GM18519 (cell line): ENCODE measurements at regions not wholly inside any gene's neighbourhood (a gene's known extent, or its start where the extent isn't known, plus 50 kb on each side); places are given as distances from the start of the nearest gene placed in this dataset.
A peak's percentile ranks its signal among the peaks of the same experiment; 100 is the strongest.
"Not testable (repeated sequence)": the region's sequence is repeated elsewhere in the genome, so short reads cannot be mapped to it uniquely, and the experiment has no call there.

Experiments
- ATAC-seq: cut with Tn5 transposase; IDR thresholded peaks from one replicate; pipeline ENCODE4 v1.9.1; 2021; ENCODE audit warnings: mild to moderate bottlenecking, moderate library complexity; ENCODE audit not compliant: unreplicated experiment, low FRiP score

DNA sequence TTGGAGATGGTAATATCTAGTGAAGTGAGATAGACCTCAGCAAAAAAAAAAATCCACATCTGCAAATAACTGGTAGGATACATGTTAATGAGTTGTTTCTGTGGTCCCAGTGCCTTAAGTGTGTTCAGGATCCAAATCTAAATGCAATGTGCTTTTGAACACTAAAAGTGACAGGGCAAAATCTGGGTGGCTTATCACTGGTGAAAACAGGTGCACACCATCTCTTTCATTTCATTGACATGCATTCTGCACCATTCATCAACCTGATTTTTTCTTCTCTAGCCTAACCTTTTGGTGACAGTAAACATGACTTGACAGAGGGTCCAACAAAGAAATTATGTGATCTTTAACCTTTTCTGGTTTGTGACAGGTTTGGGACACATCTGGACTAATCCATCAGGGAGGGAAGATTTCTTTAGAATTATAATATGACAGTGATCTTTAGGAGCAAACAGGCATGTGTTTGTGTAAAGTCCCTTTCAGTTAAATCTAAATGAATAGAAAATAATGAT lies 201.6 kb upstream of the NEGR1 start:
- ATAC-seq, result no peak

DNA sequence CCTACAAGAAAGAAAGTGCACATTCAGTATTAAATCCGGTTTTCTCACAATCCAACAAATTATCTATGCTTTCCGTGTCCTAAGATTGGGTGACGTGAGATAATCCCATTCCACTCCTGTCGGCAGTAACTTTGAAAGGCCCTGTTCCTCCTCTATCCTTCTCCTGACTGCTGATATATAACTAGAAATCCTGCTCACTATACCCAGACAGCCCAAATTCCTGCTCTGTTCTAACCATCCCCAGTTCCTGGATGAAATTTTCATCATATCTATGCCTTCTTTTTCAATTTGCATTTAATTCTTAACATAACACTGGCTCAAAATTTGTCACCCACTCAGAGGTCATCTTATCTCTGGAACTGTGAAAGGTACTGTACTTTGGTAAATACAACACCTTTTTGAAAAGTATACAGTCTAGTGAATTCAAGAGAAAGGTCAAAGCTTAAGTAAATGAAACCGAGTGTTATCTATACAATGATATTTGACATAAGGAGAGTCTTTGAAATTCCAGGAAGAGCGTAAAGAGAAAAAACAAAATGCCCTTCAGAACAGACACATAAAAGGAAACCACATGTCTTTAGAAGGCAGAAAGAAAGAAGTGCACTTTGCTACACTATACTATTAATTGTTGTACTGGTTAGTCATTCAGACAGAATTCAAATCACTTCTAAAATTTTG lies 200.5 kb upstream of the NEGR1 start:
- no peak for ATAC-seq

DNA sequence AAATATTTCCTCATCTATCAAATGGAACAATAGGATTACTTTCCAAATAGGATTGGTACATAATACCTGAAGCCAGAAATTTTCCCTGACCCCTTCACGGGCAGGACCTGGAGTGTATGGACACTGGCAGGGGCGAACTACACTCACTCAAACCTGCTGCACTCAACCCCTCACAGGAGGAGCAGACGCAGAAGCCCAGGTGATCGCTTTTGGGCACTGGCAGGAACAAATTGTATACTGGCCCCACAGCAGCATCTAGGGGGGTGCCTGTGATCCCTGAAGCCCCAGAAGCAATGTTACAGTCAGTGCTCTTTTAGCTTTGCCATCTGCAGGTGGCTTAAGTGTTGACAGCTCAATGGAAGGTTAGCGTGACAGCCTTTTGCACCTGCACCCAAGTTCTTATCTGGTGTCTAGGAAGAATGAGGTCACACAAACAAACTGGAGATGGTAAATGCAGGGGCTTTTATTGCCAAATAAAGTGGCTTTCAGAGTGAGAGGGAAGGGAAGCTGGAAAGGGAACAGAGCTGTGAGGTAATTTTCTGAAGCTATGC lies 199.2 kb upstream of the NEGR1 start:
- no peak for ATAC-seq

DNA sequence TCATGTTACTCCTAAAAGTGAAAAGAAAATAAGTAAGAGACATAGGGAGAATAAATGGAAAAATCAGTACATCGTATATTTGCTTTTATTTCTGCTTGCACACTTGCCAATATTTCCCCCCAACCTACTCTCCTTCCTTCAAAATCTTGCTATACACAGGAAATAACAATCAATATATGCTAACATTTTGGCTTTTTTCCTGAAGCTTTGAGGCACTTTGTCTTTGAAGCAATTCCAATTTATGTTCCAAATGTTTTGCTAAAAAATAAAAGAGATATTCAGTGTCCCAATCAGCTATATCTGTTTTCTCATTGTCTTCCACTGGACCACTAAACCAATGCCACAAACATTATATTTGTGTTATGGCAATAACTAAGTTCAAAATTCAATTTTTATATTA lies 184.0 kb upstream of the NEGR1 start:
- no peak for ATAC-seq

DNA sequence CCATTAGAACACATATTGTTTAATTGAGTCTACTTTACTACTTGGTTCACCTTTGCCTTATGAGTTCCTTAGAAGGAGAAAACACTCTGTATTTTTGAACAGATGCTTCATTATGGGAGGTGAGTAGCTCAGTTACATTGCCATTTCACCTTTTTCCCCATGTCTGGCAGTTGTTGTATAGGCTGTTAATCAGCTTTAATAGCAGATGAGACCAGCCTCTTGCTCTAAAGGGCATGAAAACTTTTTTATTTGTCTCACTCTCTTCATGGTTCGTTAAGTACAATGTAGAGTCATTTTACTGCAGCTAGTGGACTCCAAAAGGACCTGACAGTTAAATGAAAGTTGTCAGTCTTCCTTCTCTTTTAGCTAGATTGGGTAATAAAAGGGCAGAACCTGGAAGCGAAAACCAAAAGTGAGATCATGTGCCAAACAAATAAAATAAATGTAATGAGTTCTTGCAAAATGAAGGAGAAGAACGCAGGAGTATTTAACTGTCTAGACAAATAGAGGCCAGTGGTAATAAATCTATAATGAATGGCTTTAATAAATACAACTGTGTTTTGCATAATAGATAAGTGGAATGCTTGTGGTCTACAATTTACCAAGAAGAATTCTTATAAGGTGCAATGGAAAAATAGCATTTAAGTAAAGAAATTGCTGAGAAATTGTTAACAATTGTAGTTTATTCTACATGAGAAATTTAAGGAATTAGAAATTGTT lies 180.0 kb upstream of the NEGR1 start:
- ATAC-seq, result no peak

DNA sequence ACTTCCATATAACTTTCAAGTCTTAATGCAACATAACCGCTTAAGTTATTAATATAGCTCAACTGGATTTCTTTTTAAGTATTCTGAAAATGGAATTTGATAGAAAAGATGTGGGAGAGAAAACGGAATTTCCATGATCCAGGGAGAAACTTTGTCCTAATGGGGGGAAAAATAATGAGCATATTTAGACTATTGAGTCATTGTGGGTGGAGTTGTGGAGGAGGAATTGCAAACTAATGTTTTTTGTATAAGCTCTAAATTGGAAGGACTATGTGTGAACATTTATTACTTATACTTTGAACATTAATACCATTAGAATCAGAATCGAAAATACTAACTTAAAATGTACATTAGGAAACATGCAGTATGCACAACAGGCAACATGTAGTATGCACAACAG lies 159.9 kb upstream of the NEGR1 start:
- no peak for ATAC-seq

DNA sequence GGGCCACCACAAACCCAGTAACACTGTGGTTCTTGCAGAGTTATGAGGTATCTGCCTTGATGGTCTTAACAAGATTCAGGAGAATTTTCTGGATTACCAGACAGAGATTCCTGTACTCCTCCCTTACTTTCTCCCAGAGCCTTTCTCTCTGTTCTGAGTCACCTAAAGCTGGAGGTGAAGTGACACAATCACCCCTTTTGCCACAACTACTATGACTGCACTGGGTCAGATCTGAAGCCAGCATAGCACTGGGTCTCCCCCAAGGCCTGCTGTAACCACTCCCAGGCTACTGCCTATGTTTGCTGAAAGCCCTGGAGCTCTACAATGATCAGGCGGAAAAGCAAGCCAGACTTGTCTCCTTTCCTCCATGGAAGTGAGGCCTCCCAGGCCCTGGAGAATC lies 156.7 kb upstream of the NEGR1 start:
- ATAC-seq, result no peak

DNA sequence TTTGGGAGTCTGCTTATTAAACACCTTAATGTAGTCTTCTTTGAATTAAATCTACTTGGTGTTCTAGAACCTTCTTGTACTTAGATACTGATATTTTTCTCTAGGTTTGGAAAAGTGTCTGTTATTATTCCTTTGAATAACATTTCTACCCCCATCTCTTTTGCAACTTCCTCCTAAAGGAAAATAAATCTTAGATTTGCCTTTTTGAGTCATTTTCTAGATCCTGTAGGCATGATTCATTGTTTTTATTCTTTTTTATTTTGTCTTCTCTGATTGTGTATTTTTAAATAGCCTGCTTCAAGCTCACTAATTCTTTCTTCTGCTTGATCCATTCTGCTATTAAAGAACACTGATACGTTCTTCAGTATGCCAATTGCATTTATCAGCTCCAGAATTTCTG lies 155.9 kb upstream of the NEGR1 start:
- ATAC-seq, result no peak

DNA sequence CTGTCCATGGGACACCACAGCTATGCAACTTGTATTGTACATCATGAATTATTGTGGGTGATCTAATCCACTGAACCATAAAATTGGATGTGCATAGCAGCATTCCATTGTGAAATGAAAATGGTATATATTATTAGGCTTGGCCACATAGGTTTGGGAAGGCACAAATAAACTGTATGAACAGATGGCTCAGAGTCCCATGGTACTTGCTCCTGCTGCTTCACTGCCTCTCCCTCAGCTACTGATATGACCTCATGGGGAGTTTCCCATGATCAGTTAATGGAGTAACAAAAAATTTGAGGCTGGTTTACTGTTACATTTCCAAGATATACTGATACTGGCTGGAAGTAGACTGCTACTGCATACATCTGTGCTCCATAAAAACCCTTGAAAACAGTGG lies 152.7 kb upstream of the NEGR1 start:
- ATAC-seq, result peak; percentile 53

DNA sequence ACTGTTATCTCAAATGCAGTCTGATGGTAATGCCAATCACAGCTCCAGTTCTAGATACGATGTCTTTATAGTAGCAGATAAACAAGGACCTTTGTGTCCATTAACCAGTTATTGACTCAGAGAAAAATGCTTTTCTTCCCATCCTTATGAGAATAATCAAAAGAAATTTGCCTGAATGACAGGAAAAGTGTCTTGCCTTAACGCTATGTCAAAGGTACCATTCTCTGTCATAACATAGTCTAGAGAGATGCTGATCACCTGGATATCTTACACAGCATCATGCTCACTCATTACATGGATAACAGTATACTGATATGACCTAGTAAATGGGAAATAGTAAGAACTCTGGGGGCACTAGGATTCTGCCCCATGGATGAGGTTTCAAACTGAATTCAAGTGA lies 151.7 kb upstream of the NEGR1 start:
- no peak for ATAC-seq

DNA sequence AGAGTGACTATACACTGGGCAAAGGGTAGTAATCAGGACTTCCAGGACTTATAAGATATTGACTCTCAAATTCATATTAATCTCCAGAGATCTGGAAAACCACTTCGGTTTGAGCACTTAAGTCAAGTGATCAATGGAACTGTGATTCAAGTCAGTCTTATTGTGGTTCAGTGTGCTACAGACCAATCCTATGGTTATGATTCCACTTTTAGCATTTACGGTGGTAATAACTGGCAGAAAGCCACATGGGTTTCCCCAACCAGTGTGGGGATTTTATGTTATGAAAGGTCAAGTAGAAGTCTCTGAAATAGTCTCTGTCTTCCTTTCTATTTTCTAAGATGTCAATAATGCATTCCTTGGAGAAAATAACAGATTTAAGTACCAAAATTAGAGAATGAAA lies 151.3 kb upstream of the NEGR1 start:
- ATAC-seq, result peak; percentile 33

DNA sequence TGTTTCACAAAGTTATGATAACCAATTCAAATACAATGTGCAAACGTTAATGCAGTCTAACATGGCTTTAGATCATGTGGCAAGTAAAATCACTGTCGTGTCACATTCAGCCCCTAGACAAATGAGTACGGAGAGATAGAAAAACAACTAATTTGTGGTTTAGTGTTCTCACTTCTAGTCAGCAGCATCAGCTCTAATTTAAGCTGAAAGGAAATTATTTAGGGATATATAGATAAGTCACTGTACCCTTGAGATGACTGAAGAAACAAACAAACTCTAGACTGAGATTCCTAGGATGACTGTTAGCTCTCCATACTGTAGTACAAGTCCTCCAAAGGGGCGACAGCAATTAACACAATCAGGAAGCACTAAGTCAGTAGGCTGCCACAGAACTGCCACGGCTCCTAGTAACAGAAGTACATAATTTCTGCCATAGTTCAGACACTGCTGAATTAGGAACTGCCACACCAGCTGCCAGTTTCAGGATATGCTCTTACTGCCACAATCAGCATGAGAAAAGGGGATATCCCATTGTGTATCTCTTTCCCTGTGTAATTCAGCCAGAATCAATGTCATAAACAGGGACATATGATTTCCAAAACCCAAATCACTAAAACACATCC lies 150.4 kb upstream of the NEGR1 start:
- peak; percentile 38 for ATAC-seq

DNA sequence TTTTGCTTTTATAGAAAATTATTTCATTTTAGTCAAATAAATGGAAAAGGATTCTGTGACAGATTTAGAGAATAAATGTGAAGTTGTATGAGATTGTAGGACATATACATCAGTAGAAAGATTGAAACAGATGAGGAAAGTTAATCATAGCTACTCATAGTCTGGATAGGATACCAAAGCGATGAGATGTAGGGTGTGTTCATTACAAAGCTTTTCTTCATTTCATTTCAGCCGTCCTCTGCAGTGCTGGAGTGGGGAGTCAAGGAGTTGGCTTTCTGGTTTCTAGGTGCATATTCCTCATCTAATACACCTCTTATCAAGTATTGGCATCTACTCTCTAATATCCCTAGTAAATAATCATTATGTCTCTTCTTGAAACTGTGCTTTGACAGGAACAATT lies 149.5 kb upstream of the NEGR1 start:
- no peak for ATAC-seq

DNA sequence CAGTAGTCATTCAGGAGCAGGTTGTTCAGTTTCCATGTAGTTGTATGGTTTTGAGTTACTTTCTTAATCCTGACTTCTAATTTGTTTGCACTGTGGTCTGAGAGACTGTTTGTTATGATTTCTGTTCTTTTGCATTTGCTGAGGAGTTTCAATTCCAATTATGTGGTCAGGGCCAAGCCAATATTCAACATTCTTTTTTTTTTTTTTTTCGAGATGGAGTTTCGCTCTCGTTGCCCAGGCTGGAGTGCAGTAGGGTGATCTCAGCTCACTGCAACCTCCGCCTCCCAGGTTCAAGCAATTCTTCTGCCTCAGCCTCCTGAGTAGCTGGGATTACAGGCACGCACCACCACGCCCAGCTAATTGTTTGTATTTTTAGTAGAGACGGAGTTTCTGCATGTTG lies 145.9 kb upstream of the NEGR1 start:
- ATAC-seq, result not testable (repeated sequence)

DNA sequence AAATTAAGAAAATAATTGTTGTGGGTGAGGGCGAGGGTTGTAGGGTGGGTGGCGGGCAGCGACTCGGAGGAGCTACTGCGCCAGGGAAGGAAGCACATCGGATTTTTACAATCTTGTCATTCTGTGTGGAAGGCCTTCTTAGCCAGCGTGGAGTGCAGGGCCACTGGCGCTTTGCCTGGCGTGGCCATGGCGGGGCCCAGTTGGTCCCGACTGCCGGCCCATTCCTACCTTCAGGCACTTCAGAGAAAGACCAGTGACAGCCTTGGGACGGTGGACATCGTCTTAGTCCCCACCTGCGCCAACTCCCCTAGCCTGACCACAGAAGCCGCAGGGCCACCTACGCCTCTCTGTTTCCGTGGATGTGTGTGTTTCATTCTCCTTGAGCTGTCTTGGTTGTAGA lies 136.9 kb upstream of the NEGR1 start:
- no peak for ATAC-seq

DNA sequence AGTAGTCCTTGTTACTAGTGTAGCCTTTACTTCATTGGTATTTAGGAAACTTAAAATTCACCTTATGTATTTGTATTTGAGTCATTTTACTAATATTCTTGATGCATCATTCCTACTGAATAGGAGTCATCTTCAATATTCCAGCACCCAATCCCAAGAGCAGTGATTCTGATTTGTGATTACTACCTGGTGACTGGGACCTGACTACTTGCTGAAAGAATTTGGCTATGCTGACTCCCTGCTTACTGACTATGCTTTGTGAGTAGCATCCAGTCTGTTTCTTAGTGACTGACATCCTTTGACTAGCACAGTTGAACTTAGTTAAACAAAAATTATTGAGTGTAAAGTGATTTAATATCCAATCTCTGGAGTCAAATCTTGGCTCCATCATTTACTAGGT lies 129.9 kb upstream of the NEGR1 start:
- no peak for ATAC-seq

DNA sequence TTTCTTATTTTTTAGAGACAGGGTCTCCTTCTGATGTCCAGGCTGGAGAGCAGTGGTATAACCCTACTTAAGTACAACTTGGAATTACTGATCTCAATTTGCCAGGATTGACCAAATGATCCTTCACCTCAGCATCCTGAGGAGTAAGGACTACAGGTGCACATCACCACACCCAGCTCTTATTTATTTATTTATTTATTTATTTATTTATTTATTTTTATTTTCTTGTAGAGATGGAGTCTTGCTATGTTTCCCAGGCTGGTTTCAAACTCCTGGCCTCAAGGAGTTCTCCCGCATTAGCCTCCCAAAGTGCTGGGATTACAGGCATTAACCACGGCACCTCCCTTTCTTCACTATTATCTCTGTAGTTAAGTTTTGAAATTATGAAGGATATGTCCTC lies 117.5 kb upstream of the NEGR1 start:
- no peak for ATAC-seq

DNA sequence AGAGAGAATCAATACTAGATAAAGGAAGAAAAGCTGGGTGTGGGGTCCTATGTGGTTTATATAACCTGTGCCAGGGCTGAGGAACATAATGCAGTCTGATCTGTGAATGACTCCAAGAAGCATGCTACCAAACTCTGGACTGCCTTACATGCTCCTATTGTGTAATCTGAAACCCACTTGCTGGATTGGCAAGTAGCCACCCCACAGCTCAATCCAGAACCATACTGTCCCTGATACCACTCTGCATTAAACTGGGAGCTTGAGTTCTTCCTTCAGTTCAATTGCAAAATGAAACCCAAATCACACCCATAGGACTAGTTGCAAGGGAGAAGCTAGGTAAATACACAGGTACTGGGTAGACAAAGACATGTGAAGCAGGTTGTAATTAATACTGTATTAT lies 115.4 kb upstream of the NEGR1 start:
- ATAC-seq, result no peak

DNA sequence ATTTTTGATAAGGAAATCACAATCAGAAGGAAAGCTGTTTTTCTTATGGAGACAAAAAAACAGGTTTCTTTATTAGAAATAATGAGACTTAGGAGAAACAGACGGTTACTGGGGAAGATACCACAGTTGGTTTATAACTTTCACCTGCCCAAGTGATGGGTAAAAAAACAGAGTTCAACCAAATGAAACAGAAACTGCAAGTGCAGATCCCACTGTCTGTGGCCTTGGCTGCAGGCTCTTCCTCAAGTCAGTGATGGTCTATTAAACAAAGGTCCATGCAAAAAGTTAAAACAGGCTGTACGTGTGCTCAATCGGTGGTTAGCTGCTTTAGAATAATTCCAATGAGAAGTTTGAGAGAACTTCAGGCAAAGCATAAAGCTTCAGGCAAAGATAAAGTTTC lies 112.1 kb upstream of the NEGR1 start:
- ATAC-seq, result no peak

DNA sequence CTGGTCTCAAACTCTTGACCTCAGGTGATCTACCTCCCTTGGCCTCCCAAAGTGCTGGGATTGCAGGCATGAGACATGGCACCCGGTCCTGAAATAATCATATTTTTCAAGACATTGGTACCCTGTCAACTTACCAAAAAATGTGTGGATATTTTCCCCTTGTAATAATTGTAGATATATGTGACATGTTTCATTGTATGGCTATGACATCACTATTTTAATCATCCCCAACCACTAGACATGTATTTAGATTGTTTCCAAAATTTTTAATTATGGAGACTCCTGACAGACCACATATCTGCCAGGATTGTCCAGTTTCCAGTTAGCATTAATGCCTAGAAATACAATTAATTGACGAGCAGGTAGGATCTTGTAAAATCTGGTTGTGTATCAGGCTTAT lies 96.7 kb upstream of the NEGR1 start:
- no peak for ATAC-seq

DNA sequence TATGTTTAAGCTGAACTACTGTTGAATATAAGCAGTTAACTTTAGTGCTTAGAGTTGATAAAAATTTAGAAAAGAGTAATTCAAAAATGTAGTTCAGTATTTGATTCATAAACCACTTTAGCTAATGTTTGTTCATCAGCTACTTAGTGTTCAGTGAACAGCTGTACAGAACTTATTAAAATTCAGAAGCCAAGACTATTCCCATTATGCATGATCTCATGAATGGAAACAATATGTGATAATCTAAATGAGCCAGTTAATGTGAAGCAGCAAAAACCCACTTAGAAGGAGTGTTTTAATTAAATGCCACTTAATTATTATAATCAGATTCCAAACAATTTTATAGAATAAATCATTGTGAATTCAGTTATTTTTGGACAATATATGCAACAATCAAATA lies 92.9 kb upstream of the NEGR1 start:
- ATAC-seq, result no peak
